ENCODE measurements at regions not wholly inside any gene's neighbourhood (a gene's known extent, or its start where the extent isn't known, plus 50 kb on each side); places are given as distances from the start of the nearest gene placed in this dataset.

DNA sequence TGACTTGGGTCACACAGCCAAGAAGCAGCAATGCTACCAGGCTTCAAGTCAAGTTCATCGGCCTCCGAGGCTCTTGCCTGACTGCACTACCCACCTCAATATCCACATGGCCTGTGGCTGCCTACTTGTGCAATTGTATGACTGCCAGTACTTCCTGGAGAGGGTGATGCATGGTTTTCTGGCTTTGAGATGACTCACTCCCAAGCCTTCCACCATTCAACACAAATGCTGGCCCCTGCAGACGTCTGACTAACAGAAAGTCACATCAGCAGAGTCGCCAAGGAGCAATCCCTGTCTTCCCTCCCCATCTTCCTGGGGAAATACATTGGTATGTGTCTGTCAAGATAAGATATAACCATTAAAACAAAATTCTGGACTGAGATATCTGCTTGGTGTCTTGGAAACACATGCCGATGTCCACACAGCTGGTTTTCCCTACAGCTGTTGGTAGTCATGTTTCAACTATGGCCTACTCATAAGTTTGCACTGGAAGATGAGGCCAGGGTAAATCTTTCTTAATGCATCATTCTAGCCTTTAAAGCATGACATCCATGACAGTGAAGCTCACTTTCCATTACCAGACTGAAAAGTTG, 79.6 kb upstream of the SPATA12 start:
- Histone ChIP-seq H3K36me3 (no peaks in the 10 kb centered on the region), H3K9me3 (replicated peaks in 1 of 11) (no peaks in the 10 kb centered on the region), H3K27me3 (no peaks in the 10 kb centered on the region), H3K4me1 (peaks cover 0 to 46% (median 20%) of the 10 kb centered on the region in 10 experiments; a peak in 14 of 20 replicates), H3K4me2 (peak overlapping the region in 6 of 11 experiments; percentile 15 to 72 (median 56); a peak in 12 of 22 replicates), H4K20me1 (no peaks in the 10 kb centered on the region), H3K27ac (peak overlapping the region in 5 of 11 experiments; percentile 11 to 60 (median 41); a peak in 8 of 22 replicates), H3K4me3 (no peak overlapping the region), H3K9ac (peak overlapping the region in 1 of 11 experiments; percentile 13; a peak in 1 of 22 replicates)
- peak in 4 of 11 experiments; percentile 28 to 81 (median 62); a peak in 5 of 22 replicates for TF ChIP-seq Cebpa-rat (IDR thresholded peaks at IDR 0.05)

DNA sequence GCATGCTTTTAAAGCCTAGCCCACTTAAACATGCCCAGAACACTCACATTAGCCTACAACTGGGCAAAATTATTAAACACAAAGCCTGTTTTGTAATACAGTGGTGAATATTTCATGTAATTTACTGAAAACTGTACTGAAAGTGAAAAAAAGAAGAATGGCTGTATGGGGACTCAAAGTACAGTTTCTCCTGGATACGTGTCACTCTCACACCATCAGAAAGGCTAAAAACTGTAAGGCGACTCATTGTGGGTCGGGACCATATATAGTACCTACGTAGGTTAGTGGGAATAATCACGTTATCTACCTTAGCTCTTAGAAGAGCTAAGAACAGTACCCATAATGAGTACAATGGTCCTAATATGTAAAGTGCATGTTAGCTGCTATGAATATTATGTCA, 80.2 kb upstream of the SPATA12 start:
- TF ChIP-seq Cebpa-rat (IDR thresholded peaks at IDR 0.05) = no peak
- Histone ChIP-seq H3K9ac (no peak overlapping the region), H3K27me3 (no peaks in the 10 kb centered on the region), H3K36me3 (no peaks in the 10 kb centered on the region), H3K4me1 (peaks cover 0 to 39% (median 14%) of the 10 kb centered on the region in 10 experiments; a peak in 11 of 20 replicates), H3K9me3 (replicated peaks in 1 of 11) (no peaks in the 10 kb centered on the region), H3K27ac (peak overlapping the region in 5 of 11 experiments; percentile 11 to 60 (median 41); a peak in 8 of 22 replicates), H3K4me3 (no peak overlapping the region), H4K20me1 (no peaks in the 10 kb centered on the region), H3K4me2 (peak overlapping the region in 6 of 11 experiments; percentile 15 to 72 (median 56); a peak in 12 of 22 replicates)

DNA sequence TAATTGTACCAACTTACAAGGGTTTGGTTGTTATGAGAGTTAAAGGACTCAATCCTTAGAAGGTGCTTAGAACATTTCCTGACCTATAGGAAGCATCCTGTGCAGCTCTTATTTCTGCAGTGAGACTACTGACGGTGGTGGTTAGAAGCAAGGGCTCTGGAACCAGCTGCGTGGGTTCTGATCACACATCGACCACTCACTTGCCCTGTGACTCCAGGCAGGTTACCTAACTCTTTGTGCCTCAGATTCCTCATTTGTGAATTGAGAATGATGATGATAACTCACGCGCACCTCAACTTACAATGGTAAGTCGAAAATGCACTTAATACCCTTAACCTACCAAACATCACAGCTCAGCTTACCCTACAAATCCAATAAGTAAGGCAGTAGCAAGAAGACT, 80.7 kb upstream of the SPATA12 start:
- peak overlapping the region in 4 of 11 experiments; percentile 50 to 72 (median 63); a peak in 7 of 22 replicates for H3K4me2 ChIP-seq
- H3K4me3 ChIP-seq = no peak overlapping the region
- no peaks in the 10 kb centered on the region for H3K36me3 ChIP-seq
- no peak for TF ChIP-seq Cebpa-rat (IDR thresholded peaks at IDR 0.05)
- peak overlapping the region in 1 of 11 experiments; percentile 56; a peak in 2 of 22 replicates for H3K27ac ChIP-seq
- H3K9ac ChIP-seq = no peak overlapping the region
- H3K27me3 ChIP-seq = no peaks in the 10 kb centered on the region
- H4K20me1 ChIP-seq = no peaks in the 10 kb centered on the region
- peaks cover 0 to 36% (median 14%) of the 10 kb centered on the region in 10 experiments; a peak in 11 of 20 replicates for H3K4me1 ChIP-seq
- no peaks in the 10 kb centered on the region for H3K9me3 ChIP-seq (replicated peaks in 1 of 11)

DNA sequence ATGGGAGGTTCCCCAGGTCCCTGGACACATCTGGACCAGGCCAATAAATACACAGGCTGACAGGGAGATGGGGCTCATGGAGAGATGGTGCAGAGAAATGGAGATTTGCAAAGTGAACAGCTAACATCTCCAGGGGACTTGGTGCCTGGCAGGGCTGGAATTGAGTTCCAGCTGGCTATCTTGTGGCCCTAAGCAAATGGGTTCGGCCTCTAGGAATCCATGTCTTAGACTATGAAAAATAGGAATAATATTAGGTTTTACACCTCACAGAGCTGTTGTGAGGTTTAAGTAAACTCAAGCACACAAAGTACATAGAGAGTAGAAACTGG, 82.9 kb upstream of the SPATA12 start:
- no peak overlapping the region for H3K9ac ChIP-seq
- H3K27ac ChIP-seq = no peak overlapping the region
- H3K36me3 ChIP-seq = no peaks in the 10 kb centered on the region
- H3K4me1 ChIP-seq = peaks cover 0 to 34% (median 14%) of the 10 kb centered on the region in 10 experiments; a peak in 11 of 20 replicates
- H3K9me3 ChIP-seq (replicated peaks in 1 of 11) = no peaks in the 10 kb centered on the region
- H4K20me1 ChIP-seq = no peaks in the 10 kb centered on the region
- TF ChIP-seq Cebpa-rat (IDR thresholded peaks at IDR 0.05) = no peak
- no peaks in the 10 kb centered on the region for H3K27me3 ChIP-seq
- no peak overlapping the region for H3K4me2 ChIP-seq
- no peak overlapping the region for H3K4me3 ChIP-seq

DNA sequence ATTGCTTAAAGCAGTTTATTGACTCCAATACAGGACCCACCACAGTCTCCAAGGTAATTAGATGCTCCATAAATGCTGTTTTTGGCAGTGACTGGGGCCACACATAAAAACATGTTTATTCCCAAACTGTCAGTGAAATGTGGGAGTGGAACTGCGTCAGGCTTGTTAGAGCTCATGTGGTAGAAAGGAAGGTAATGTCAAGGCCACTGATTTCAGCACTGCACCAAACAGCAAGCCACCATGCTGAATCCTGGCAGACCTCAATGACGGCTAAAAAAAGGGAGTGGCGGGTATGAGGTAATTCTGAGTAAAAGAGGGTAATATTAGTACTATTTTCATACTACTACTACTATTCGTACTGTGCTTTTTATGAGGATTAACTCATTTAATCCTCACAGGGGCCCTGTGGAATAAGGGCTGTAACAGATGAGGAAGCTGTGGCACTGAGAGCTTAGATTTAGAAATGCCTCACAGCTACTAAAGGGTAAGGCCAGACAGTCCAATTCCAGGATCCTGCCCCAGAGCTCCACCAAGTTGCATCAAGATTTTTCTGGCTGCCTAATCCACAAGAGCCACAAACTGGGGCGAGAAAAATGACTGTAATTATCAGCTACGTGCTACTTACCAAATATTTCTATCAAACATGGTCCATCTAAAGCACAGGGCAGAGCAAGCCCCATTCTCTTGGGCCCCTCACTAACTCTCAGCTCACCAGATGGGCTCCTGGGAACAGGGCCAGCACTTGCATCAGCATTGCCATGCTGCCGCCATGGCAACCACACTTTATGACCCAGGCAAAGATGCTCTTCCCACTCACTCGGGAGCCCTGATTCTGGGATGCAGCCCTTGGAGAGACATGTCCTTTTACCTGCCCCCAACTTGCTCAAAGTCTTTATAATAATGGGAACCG, 83.6 kb upstream of the SPATA12 start:
- Histone ChIP-seq H3K27ac (no peak overlapping the region), H3K36me3 (no peaks in the 10 kb centered on the region), H3K4me2 (no peak overlapping the region; a peak in 1 of 22 replicates), H4K20me1 (no peaks in the 10 kb centered on the region), H3K27me3 (no peaks in the 10 kb centered on the region), H3K9ac (no peak overlapping the region), H3K9me3 (replicated peaks in 1 of 11) (no peaks in the 10 kb centered on the region), H3K4me1 (peaks cover 0 to 36% (median 14%) of the 10 kb centered on the region in 10 experiments; a peak in 11 of 20 replicates), H3K4me3 (no peak overlapping the region)
- TF ChIP-seq Cebpa-rat (IDR thresholded peaks at IDR 0.05) = no peak

DNA sequence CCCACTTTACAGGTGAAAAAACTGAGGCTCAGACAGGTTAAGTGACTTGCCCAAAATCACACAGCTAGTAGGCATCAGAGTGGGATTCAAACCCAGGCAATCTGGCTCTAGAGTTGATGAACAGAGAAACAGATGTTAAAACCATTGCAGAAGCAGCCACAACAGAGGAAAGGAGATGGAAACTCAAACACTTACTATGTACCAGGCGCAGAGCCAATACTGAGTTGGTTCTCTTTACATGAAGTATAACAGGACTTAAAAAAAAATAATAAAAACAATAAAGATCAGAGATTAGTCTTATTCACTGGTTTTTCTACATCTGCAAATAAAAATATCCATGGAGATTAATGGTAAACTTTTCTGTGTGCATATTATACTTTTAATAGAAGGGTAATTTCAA, 84.9 kb upstream of the SPATA12 start:
- no peak for TF ChIP-seq Cebpa-rat (IDR thresholded peaks at IDR 0.05)
- no peak overlapping the region for H3K4me3 ChIP-seq
- H3K4me2 ChIP-seq = no peak overlapping the region
- H3K27me3 ChIP-seq = no peaks in the 10 kb centered on the region
- no peaks in the 10 kb centered on the region for H4K20me1 ChIP-seq
- H3K4me1 ChIP-seq = peaks cover 2 to 36% (median 13%) of the 10 kb centered on the region in 10 experiments
- no peak overlapping the region for H3K9ac ChIP-seq
- H3K36me3 ChIP-seq = no peaks in the 10 kb centered on the region
- no peaks in the 10 kb centered on the region for H3K9me3 ChIP-seq (replicated peaks in 1 of 11)
- H3K27ac ChIP-seq = no peak overlapping the region

DNA sequence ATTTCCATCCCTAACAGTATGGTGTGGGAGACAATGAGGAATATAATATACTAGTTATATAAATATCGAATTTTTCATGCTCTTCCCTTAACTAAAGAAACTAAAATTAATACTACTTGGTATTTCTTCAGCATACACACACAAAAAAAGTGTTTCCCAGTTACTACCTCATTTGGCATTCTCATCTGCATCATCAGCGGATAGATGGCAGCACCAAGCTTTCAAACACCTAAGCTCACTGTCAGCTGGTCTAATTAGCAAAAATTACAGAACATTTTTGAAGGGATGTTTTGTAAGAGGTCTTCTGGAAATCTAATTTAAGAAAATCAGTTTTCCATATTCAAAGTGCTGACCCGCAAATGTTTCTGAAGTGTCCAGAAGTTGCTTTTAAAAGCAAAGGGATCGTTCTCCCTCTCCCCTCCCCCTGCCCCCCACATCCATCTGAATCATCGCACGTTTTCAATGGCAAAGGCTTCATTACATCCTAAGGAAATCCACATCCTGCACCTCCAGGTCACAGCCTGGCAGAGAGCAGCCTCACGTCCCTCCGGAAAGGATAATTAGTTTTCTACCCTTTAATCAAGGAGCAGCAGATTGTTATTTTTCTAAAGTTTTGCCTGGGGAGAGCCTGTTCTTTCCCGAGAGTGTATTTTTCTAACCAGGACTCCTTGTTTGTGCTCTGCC, 86.1 kb upstream of the SPATA12 start:
- no peak for TF ChIP-seq Cebpa-rat (IDR thresholded peaks at IDR 0.05)
- Histone ChIP-seq H4K20me1 (no peaks in the 10 kb centered on the region), H3K4me1 (peaks cover 8 to 36% (median 17%) of the 10 kb centered on the region in 10 experiments), H3K9ac (no peak overlapping the region), H3K27ac (no peak overlapping the region), H3K4me2 (no peak overlapping the region), H3K36me3 (no peaks in the 10 kb centered on the region), H3K27me3 (no peaks in the 10 kb centered on the region), H3K4me3 (no peak overlapping the region), H3K9me3 (replicated peaks in 1 of 11) (no peaks in the 10 kb centered on the region)

DNA sequence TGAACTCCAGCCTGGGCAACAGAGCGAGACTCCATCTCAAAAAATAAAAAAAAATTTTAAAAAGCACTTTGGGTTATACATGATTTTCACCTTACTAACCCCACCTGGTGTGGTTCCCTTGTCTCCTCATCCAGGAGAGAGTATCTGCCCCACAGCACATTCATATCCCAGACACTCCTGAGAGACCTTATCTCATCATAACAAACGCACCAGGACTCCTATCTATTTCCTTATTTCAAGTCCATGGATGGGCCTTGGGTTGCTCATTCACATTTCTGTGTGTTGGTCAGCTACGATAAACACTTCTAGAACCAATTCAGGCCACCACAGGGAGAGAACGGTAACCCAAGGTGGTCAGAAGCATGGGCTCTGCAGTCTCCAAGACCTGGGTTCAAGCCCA, 88.6 kb upstream of the SPATA12 start:
- no peaks in the 10 kb centered on the region for H4K20me1 ChIP-seq
- no peak overlapping the region for H3K27ac ChIP-seq
- no peak for TF ChIP-seq Cebpa-rat (IDR thresholded peaks at IDR 0.05)

More for the DNA sequence above, 88.6 kb upstream of the SPATA12 start:
- peak overlapping the region in 3 of 11 experiments; percentile 66 to 74 (median 67); a peak in 4 of 22 replicates for H3K4me2 ChIP-seq
- H3K9me3 ChIP-seq (replicated peaks in 1 of 11) = no peaks in the 10 kb centered on the region
- H3K4me1 ChIP-seq = peaks cover 8 to 35% (median 17%) of the 10 kb centered on the region in 10 experiments
- no peak overlapping the region for H3K9ac ChIP-seq
- H3K36me3 ChIP-seq = no peaks in the 10 kb centered on the region
- H3K27me3 ChIP-seq = no peaks in the 10 kb centered on the region
- no peak overlapping the region for H3K4me3 ChIP-seq

Measured in BLaER1 treated with 17β-estradiol and CSF1 and Interleukin-3, amounts not matched to agents 10 nM and 100 nM (cell line).